K562 (cell line): ENCODE measurements at regions not wholly inside any gene's neighbourhood (a gene's known extent, or its start where the extent isn't known, plus 50 kb on each side); places are given as distances from the start of the nearest gene placed in this dataset.

Experiments used
- BDP1 ChIP-seq: IDR thresholded peaks from 3 replicates; pipeline ENCODE4 v1.6.1; 2011; ENCODE audit not compliant: insufficient read length, insufficient read depth
- MYBL2 ChIP-seq, 2 experiments: fragments of 450-650 bp in 1 of 2; sonication (generic) in 1 of 2; formaldehyde crosslinking in 1 of 2; IDR thresholded peaks; 2 replicates each; pipeline versions ENCODE4 v1.6.1 to v1.8.1; 2017 to 2022; ENCODE audit warnings: borderline replicate concordance in 1 of 2, inconsistent platforms in 1 of 2, low read depth in 1 of 2, mild to moderate bottlenecking in 1 of 2, missing genetic modification reagents in 1 of 2, moderate library complexity in 1 of 2
- SLC30A9 ChIP-seq: fragments of 250-450 bp; sonication (Bioruptor Pico); IDR thresholded peaks from 2 replicates; pipeline ENCODE4 v1.8.0; 2022; ENCODE audit warnings: mild to moderate bottlenecking, moderate library complexity
- TARDBP ChIP-seq: fragments of 450-650 bp; IDR thresholded peaks from 2 replicates; pipeline ENCODE4 v1.6.1; 2016
- TSC22D4 ChIP-seq: fragments of 450-650 bp; IDR thresholded peaks from 2 replicates; pipeline ENCODE4 v1.6.1; 2016; ENCODE audit warnings: missing genetic modification characterization, missing biosample characterization, control low read depth
- ZBTB49 ChIP-seq: sonication (generic); formaldehyde crosslinking; IDR thresholded peaks from 2 replicates; pipeline ENCODE4 v1.8.0; 2022; ENCODE audit warnings: missing genetic modification reagents, mild to moderate bottlenecking, borderline replicate concordance
- ZNF318 ChIP-seq, 2 experiments: fragments of 450-650 bp; IDR thresholded peaks; 2 replicates each; pipeline ENCODE4 v1.6.1; 2016; ENCODE audit warnings: mild to moderate bottlenecking in 2 of 2, borderline replicate concordance in 1 of 2, low read depth in 1 of 2, moderate library complexity in 1 of 2
- ZNF668 ChIP-seq: fragments of 250-450 bp; sonication (Bioruptor Pico); IDR thresholded peaks from 2 replicates; pipeline ENCODE4 v1.8.0; 2022; ENCODE audit warnings: mild to moderate bottlenecking, inconsistent platforms

GRCh38 chr12:83468988-83469908 lies 782.5 kb downstream of the TMTC2 start (continued):
- TF ChIP-seq ZNF668 (CRISPR knock-in tag) (no peak), TARDBP (no peak), BDP1 (no peak), MYBL2 (IDR thresholded peaks at IDR 0.05; ENCODE audit: low read depth) (no peak), MYBL2 (CRISPR knock-in tag; IDR thresholded peaks at IDR 0.05; ENCODE audit: borderline replicate concordance) (no peak), ZBTB49 (no peak), SLC30A9 (CRISPR knock-in tag) (no peak), TSC22D4 (tag) (no peak), ZNF318 (IDR thresholded peaks at IDR 0.05; ENCODE audit: borderline replicate concordance in 1 of 2, low read depth in 1 of 2) (no peak)
